AG10803 (cell line): ENCODE measurements at regions not wholly inside any gene's neighbourhood (a gene's known extent, or its start where the extent isn't known, plus 50 kb on each side); places are given as distances from the start of the nearest gene placed in this dataset.

Experiments used
- DNase-seq: peaks from one replicate; pipeline ENCODE4 v3.0.0; 2010; ENCODE audit warnings: low read depth
- H3K4me3 ChIP-seq: 2 replicates; pipeline ENCODE4 v1.5.1; 2011; ENCODE audit warnings: mild to moderate bottlenecking, low read length, control low read depth
- TF ChIP-seq, protein P1 (sequence below): conservative IDR thresholded peaks from 2 replicates; pipeline ENCODE4 v1.5.1; 2011; ENCODE audit warnings: mild to moderate bottlenecking, low read length, control low read depth, inconsistent platforms

DNA sequence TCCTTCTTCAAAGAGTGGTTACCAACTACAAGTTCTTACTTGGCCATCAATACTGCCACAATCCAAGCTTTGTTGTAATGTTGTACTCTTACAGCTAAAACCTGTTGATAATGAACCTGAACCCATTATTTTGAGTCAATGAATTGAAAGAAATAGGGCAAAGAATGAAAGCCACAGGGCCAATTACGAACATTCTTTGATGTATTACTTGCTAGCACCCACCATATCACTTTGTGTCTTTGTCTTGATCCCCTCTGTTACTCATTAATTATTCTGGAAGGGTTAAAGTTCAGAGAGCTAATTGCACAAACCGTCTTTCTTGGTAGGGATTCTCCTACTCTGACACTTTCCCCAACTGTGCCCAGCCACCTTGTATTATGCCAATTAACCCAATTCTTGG lies 53.2 kb upstream of the TFEC start:
- no peak overlapping the region for H3K4me3 ChIP-seq
- TF ChIP-seq, protein P1, sequence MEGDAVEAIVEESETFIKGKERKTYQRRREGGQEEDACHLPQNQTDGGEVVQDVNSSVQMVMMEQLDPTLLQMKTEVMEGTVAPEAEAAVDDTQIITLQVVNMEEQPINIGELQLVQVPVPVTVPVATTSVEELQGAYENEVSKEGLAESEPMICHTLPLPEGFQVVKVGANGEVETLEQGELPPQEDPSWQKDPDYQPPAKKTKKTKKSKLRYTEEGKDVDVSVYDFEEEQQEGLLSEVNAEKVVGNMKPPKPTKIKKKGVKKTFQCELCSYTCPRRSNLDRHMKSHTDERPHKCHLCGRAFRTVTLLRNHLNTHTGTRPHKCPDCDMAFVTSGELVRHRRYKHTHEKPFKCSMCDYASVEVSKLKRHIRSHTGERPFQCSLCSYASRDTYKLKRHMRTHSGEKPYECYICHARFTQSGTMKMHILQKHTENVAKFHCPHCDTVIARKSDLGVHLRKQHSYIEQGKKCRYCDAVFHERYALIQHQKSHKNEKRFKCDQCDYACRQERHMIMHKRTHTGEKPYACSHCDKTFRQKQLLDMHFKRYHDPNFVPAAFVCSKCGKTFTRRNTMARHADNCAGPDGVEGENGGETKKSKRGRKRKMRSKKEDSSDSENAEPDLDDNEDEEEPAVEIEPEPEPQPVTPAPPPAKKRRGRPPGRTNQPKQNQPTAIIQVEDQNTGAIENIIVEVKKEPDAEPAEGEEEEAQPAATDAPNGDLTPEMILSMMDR: no peak
- DNase-seq: no peak

DNA sequence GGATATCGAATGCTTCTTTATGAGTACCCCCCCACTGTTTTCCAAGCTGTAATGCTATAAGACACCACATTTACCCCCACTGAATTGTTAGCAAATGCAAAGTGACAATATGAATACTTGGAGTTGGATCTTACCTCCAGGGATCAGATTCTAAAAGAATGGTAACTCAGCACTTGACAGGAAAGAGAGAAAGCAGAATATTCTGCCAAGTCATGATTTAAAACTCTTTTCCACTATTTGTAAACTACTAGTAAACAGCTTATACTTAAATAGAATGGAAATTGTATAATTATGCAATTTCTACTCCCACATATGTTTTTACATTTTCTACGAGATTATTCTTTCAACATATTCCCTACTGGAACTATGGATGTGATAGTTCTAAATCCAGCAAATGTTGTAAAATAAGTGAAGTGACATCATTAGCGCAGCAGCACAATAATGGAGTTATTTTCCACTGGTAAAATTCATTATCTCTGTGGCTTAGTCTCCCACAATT lies 56.0 kb upstream of the TFEC start:
- TF ChIP-seq, protein P1: no peak

DNA sequence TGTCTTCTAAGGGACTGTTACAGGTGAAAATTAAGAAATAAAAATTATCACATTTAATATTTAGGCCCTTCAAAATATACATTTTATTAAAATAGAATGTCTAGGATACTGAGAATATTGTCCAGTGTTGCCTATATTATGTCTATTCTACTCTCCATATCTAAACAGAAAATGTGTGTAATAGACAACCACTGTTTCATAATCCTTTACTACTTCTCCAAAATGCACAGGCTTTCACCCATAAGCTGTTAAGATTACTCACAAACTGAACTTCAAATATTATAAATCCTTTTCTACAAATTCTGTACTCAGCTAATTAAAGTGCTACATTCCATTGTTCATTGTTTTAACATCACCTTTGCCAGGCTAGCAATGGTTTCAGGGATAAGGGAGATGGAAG lies 56.7 kb upstream of the TFEC start:
- TF ChIP-seq, protein P1: no peak
- no peak for DNase-seq

More for the DNA sequence above, 56.0 kb upstream of the TFEC start:
- H3K4me3 ChIP-seq: no peak overlapping the region
- DNase-seq: no peak

DNA sequence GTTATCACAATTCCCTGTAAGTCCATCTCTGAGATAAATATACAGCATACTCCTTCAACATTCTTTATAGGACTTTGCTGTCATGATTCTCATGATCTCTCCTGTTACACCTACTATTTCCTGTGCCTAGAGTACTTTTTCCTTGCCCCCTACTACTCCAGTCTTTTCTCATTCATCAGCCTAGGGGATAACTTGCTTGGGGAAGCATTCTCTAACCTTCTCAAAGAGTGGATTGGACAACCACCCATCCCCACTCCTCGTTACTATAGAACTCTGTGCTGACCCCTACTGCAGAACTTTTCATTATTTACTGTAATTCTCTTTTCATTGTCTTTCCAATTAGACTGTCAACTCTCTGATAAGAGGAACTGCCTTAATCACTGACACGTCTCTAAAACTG lies 57.4 kb upstream of the TFEC start:
- TF ChIP-seq, protein P1: no peak
- DNase-seq: no peak
- no peak overlapping the region for H3K4me3 ChIP-seq

More for the DNA sequence above, 56.7 kb upstream of the TFEC start:
- H3K4me3 ChIP-seq: no peak overlapping the region

DNA sequence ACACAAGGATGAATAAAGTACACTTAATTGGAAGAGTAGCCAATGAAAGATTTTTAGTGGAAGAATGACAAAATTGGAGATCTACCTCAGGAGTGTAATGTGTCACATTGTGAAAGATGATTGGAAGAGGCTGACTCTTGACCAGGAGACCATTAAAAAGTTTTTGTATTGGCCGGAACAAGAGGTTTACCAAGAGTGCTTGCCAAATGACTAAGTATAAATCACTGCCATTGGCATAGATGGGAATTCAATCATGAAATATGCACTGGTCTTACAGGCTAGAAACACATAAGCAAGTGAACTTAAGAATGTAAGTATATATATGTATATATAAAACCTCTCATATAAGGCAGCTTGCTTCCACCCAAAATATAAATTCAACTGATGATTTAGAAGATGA lies 58.7 kb upstream of the TFEC start:
- TF ChIP-seq, protein P1: no peak
- no peak overlapping the region for H3K4me3 ChIP-seq
- DNase-seq: no peak

DNA sequence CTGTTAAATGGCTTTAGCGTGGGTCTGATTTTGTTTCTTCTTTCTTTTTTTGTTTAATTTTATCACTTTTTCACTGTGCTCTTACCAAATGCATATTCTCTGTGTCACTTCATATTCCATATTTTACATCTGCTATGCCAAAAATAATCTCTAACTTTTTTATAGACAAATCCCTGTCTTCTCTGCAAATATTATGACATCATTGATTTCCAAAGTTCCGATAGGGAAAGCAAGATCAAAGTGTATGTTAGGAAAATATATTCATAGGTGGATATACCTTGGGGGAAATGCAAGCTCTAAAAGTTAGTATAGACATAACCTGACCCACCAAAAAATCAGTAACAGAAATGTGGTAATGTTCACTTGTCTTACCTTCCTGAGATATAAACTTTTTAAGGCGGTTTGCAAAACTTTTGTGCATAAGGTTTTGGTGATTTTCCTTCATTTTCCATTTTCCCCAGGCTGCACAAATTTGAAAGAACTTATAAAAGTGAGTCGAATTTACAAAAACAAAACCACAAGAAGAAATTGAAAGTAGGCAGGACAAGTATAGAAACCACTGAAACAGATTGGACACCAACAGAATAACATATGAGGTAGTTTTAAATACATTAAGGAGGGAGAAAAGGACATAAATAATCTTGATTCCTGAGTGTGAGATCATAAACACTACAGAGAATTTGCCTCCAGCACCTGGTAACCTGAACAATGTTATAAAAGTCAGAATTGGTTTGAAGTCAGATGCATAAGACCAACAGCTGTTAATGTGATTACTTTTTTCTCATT lies 63.1 kb upstream of the TFEC start:
- no peak overlapping the region for H3K4me3 ChIP-seq
- DNase-seq: no peak
- TF ChIP-seq, protein P1: no peak

DNA sequence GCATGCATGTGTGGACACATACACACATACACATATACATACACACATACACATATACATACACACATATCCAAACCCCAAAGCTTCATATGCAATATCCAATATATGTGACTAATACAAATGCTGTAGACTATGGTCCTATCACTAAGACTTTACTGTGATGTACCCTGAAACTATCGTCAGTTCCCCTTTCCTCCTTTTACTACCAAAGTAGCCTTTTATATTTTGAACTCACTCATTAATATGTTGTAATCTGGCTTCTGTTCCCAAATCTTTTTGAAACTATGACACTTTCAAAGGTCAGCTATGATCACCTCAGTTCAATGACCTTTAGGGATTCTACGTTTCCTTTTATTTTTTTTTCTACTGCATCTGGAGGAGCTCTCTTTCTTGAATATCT lies 64.8 kb upstream of the TFEC start:
- no peak for DNase-seq
- TF ChIP-seq, protein P1: no peak
- no peak overlapping the region for H3K4me3 ChIP-seq
